Karpas-422 (cell line): ENCODE measurements at regions not wholly inside any gene's neighbourhood (a gene's known extent, or its start where the extent isn't known, plus 50 kb on each side); places are given as distances from the start of the nearest gene placed in this dataset.
A peak's percentile ranks its signal among the peaks of the same experiment; 100 is the strongest.
"Not testable (repeated sequence)": the region's sequence is repeated elsewhere in the genome, so short reads cannot be mapped to it uniquely, and the experiment has no call there.

Source experiments
- DNase-seq: peaks from one replicate; pipeline ENCODE4 v3.0.0-alpha.2; 2015
- H2AFZ ChIP-seq: fragments of 200-600 bp; sonication (generic); 2 replicates; pipeline ENCODE4 v1.6.1; 2014; ENCODE audit warnings: antibody characterized with exemption, low read length, mixed read lengths
- H3K27ac ChIP-seq: fragments of 200-600 bp; sonication (generic); 2 replicates; pipeline ENCODE4 v1.5.1; 2014; ENCODE audit warnings: mild to moderate bottlenecking, low read length, moderate library complexity
- H3K27me3 ChIP-seq: fragments of 200-600 bp; sonication (generic); 2 replicates; pipeline ENCODE4 v1.6.1; 2014; ENCODE audit warnings: low read length, mixed read lengths
- H3K36me3 ChIP-seq: fragments of 200-600 bp; sonication (generic); 2 replicates; pipeline ENCODE4 v1.6.1; 2014; ENCODE audit warnings: low read length, mixed read lengths; ENCODE audit not compliant: insufficient read depth
- H3K4me1 ChIP-seq: fragments of 200-600 bp; sonication (generic); 2 replicates; pipeline ENCODE4 v1.6.1; 2014; ENCODE audit warnings: mild to moderate bottlenecking, low read length, mixed read lengths
- H3K4me2 ChIP-seq: fragments of 200-600 bp; sonication (generic); 2 replicates; pipeline ENCODE4 v1.6.1; 2014; ENCODE audit warnings: low read length, low read depth, mild to moderate bottlenecking; ENCODE audit not compliant: poor library complexity, severe bottlenecking
- H3K4me3 ChIP-seq: fragments of 200-600 bp; sonication (generic); 2 replicates; pipeline ENCODE4 v1.5.1; 2014; ENCODE audit warnings: mild to moderate bottlenecking, antibody characterized with exemption, low read length, mixed read lengths
- H3K79me2 ChIP-seq: fragments of 200-600 bp; sonication (generic); 2 replicates; pipeline ENCODE4 v1.6.1; 2014; ENCODE audit warnings: mild to moderate bottlenecking, low read length, mixed read lengths
- H3K9ac ChIP-seq: fragments of 200-600 bp; sonication (generic); 2 replicates; pipeline ENCODE4 v1.6.0; 2014; ENCODE audit warnings: low read length
- H3K9me2 ChIP-seq: fragments of 200-600 bp; sonication (generic), shearing (Covaris generic); replicated peaks from 2 replicates; pipeline ENCODE4 v1.6.0; 2014; ENCODE audit warnings: mild to moderate bottlenecking, low read length, moderate library complexity; ENCODE audit not compliant: insufficient read depth
- H3K9me3 ChIP-seq: fragments of 300-700, 200-600 bp; sonication (generic); 2 replicates; pipeline ENCODE4 v1.6.1; 2014; ENCODE audit warnings: low read length, mixed read lengths
- H4K20me1 ChIP-seq: fragments of 200-600 bp; sonication (generic); 2 replicates; pipeline ENCODE4 v1.6.1; 2014; ENCODE audit warnings: mild to moderate bottlenecking, antibody characterized with exemption, low read length, low read depth; ENCODE audit not compliant: insufficient read depth

GRCh38 chr4:134702374-134702773, 500.8 kb upstream of the PABPC4L start:
- no peak overlapping the region for H3K4me2 ChIP-seq
- no peaks in the 10 kb centered on the region for H3K9me2 ChIP-seq
- DNase-seq, result no peak
- H3K4me1 ChIP-seq, result no peaks in the 10 kb centered on the region
- no peaks in the 10 kb centered on the region for H3K9me3 ChIP-seq
- H3K9ac ChIP-seq, result no peak overlapping the region
- H3K27ac ChIP-seq, result no peak overlapping the region
- no peaks in the 10 kb centered on the region for H3K27me3 ChIP-seq
- H3K79me2 ChIP-seq, result no peaks in the 10 kb centered on the region
- H4K20me1 ChIP-seq, result no peaks in the 10 kb centered on the region
- H3K36me3 ChIP-seq, result no peaks in the 10 kb centered on the region
- H3K4me3 ChIP-seq, result no peak overlapping the region
- peak overlapping the region; percentile 50; the same call in 1 of the 2 replicates for H2AFZ ChIP-seq

GRCh38 chr4:134700251-134700650, 498.7 kb upstream of the PABPC4L start:
- no peaks in the 10 kb centered on the region for H3K9me2 ChIP-seq
- no peaks in the 10 kb centered on the region for H3K79me2 ChIP-seq
- no peak for DNase-seq
- no peak overlapping the region for H3K4me2 ChIP-seq
- no peaks in the 10 kb centered on the region for H3K4me1 ChIP-seq
- no peaks in the 10 kb centered on the region for H3K27me3 ChIP-seq
- no peak overlapping the region for H3K27ac ChIP-seq
- no peaks in the 10 kb centered on the region for H4K20me1 ChIP-seq
- no peak overlapping the region for H2AFZ ChIP-seq
- H3K36me3 ChIP-seq, result no peaks in the 10 kb centered on the region
- no peak overlapping the region for H3K4me3 ChIP-seq
- H3K9me3 ChIP-seq, result no peaks in the 10 kb centered on the region; the same call in none of the 2 replicates
- no peak overlapping the region for H3K9ac ChIP-seq

- H3K4me3 ChIP-seq, H3K9me3 ChIP-seq, H3K79me2 ChIP-seq, H3K36me3 ChIP-seq, DNase-seq, H3K27me3 ChIP-seq, H4K20me1 ChIP-seq, H3K9me2 ChIP-seq, H3K4me2 ChIP-seq, H2AFZ ChIP-seq, H3K27ac ChIP-seq, H3K4me1 ChIP-seq, H3K9ac ChIP-seq: not testable (repeated sequence)
Observed at GRCh38 chr4:134698831-134699230, 497.2 kb upstream of the PABPC4L start.

DNA sequence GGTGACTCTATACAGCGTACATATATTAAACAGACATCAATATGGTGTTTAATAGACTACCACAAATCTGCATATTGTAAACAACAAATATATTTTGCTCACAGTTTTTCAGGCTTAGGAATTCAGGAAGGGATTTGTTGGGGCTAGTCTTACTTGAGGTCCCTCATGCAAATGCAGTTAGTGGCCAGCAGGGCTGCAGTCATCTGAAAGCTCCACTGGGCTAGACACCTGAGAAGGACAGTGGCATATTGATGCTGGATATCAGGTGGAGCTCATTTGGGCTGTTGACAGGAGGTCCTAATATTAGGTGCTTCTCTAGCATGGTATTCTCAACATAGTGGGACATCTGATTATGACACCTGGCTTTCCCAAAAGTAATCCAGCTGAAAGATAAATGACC, 493.8 kb upstream of the PABPC4L start:
- Histone ChIP-seq H3K27me3 (no peaks in the 10 kb centered on the region), H3K9ac (no peak overlapping the region), H3K36me3 (no peaks in the 10 kb centered on the region), H3K9me3 (no peaks in the 10 kb centered on the region; the same call in none of the 2 replicates), H3K4me2 (no peak overlapping the region), H3K9me2 (no peaks in the 10 kb centered on the region), H3K79me2 (no peaks in the 10 kb centered on the region), H4K20me1 (no peaks in the 10 kb centered on the region), H2AFZ (no peak overlapping the region), H3K27ac (no peak overlapping the region), H3K4me1 (no peaks in the 10 kb centered on the region), H3K4me3 (no peak overlapping the region)
- no peak for DNase-seq

- H3K27me3 ChIP-seq, result no peaks in the 10 kb centered on the region
Observed at GRCh38 chr4:134691915-134692314, 490.3 kb upstream of the PABPC4L start.

GRCh38 chr4:134687646-134688628, 486.3 kb upstream of the PABPC4L start:
- H3K4me2 ChIP-seq, result no peak overlapping the region
- H3K36me3 ChIP-seq, result no peaks in the 10 kb centered on the region
- H3K9me2 ChIP-seq, result no peaks in the 10 kb centered on the region
- H3K27me3 ChIP-seq, result no peaks in the 10 kb centered on the region
- no peak overlapping the region for H3K27ac ChIP-seq
- H4K20me1 ChIP-seq, result no peaks in the 10 kb centered on the region
- no peaks in the 10 kb centered on the region for H3K79me2 ChIP-seq
- no peak overlapping the region for H2AFZ ChIP-seq
- no peak overlapping the region for H3K4me3 ChIP-seq
- H3K9me3 ChIP-seq, result no peaks in the 10 kb centered on the region; the same call in 1 of the 2 replicates
- no peaks in the 10 kb centered on the region for H3K4me1 ChIP-seq
- DNase-seq, result no peak
- H3K9ac ChIP-seq, result no peak overlapping the region

More at GRCh38 chr4:134691915-134692314, 490.3 kb upstream of the PABPC4L start:
- Histone ChIP-seq H3K4me2 (no peak overlapping the region), H3K4me1 (no peaks in the 10 kb centered on the region), H2AFZ (no peak overlapping the region), H3K27ac (no peak overlapping the region), H3K79me2 (no peaks in the 10 kb centered on the region), H3K9me3 (no peaks in the 10 kb centered on the region; the same call in none of the 2 replicates), H3K9me2 (no peaks in the 10 kb centered on the region), H3K36me3 (no peaks in the 10 kb centered on the region), H3K4me3 (no peak overlapping the region), H3K9ac (no peak overlapping the region), H4K20me1 (no peaks in the 10 kb centered on the region)
- no peak for DNase-seq

- Histone ChIP-seq H3K27ac (no peak overlapping the region), H3K27me3 (no peaks in the 10 kb centered on the region), H3K79me2 (no peaks in the 10 kb centered on the region), H3K4me2 (no peak overlapping the region), H4K20me1 (no peaks in the 10 kb centered on the region), H3K4me1 (no peaks in the 10 kb centered on the region), H2AFZ (no peak overlapping the region), H3K9ac (no peak overlapping the region), H3K4me3 (no peak overlapping the region), H3K36me3 (no peaks in the 10 kb centered on the region), H3K9me2 (no peaks in the 10 kb centered on the region), H3K9me3 (no peaks in the 10 kb centered on the region; the same call in 1 of the 2 replicates)
- no peak for DNase-seq
Observed at GRCh38 chr4:134677209-134677814, 475.7 kb upstream of the PABPC4L start.

- no peaks in the 10 kb centered on the region for H3K79me2 ChIP-seq
- H3K4me2 ChIP-seq, result peak overlapping the region; percentile 22
- no peaks in the 10 kb centered on the region for H3K9me2 ChIP-seq
- H2AFZ ChIP-seq, result peak overlapping the region; percentile 96
- H3K4me3 ChIP-seq, result no peak overlapping the region
- H3K36me3 ChIP-seq, result no peaks in the 10 kb centered on the region
- no peak overlapping the region for H3K9ac ChIP-seq
- H3K27ac ChIP-seq, result no peak overlapping the region
- peak; percentile 42 for DNase-seq
- no peaks in the 10 kb centered on the region for H3K27me3 ChIP-seq
- no peaks in the 10 kb centered on the region for H4K20me1 ChIP-seq
- H3K9me3 ChIP-seq, result peaks cover 5% of the 10 kb centered on the region; the same call in 1 of the 2 replicates
- H3K4me1 ChIP-seq, result peaks cover 9% of the 10 kb centered on the region
Observed at GRCh38 chr4:134668237-134668636, 466.6 kb upstream of the PABPC4L start.
